ENCODE measurements at regions not wholly inside any gene's neighbourhood (a gene's known extent, or its start where the extent isn't known, plus 50 kb on each side); places are given as distances from the start of the nearest gene placed in this dataset.

DNA sequence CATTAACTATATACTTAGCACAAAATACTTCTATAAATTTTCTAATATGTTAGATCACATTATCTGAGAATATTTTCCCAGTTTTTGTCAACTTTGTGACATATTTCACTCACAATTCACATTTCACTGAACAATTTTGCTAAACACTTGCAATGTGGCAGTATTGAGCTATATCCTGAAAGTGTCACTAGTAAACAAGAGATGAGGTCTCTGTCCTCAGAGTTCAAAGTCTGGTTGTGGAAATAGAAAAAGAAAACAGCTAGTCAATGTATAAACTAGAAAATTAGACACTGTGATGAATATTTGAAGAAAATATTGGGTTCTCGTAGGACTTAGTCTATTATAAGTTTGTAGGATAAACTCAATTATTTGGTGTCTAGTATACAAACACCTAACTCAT, 87.4 kb upstream of the CHORDC1 start:
- Mint-ChIP-seq H3K9me3 (no peaks in the 10 kb centered on the region), H3K4me1 (ENCODE audit: unreplicated experiment) (no peaks in the 10 kb centered on the region), H3K4me3 (no peak overlapping the region), H3K36me3 (no peaks in the 10 kb centered on the region), H3K27ac (no peak overlapping the region), H3K27me3 (no peaks in the 10 kb centered on the region)
- no peak for TF ChIP-seq CTCF (conservative IDR thresholded peaks at IDR 0.05)
- DNase-seq (ENCODE audit: extremely low spot score, unreplicated experiment): no peak

DNA sequence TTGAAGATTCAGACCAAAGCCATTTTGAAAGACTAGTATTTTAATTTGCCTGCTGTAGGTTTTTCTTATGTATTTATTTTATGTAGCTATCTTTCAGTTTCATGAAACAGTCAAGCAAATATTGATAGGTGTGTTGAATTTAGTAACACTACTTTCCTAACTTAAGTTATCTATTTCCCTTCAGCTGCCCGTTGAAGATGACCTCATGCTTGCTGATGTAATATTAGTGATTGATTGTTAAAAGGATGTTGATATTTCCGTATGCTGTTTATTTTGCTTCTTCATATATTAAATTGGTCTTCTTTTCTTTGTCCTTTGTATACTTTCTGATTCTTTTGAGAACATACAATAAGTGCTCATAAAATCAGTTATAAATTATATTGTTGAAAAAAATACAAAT, 86.8 kb upstream of the CHORDC1 start:
- Mint-ChIP-seq H3K27ac (no peak overlapping the region), H3K36me3 (no peaks in the 10 kb centered on the region), H3K9me3 (no peaks in the 10 kb centered on the region), H3K4me1 (ENCODE audit: unreplicated experiment) (no peaks in the 10 kb centered on the region), H3K27me3 (no peaks in the 10 kb centered on the region), H3K4me3 (no peak overlapping the region)
- no peak for TF ChIP-seq CTCF (conservative IDR thresholded peaks at IDR 0.05)
- no peak for DNase-seq (ENCODE audit: extremely low spot score, unreplicated experiment)

DNA sequence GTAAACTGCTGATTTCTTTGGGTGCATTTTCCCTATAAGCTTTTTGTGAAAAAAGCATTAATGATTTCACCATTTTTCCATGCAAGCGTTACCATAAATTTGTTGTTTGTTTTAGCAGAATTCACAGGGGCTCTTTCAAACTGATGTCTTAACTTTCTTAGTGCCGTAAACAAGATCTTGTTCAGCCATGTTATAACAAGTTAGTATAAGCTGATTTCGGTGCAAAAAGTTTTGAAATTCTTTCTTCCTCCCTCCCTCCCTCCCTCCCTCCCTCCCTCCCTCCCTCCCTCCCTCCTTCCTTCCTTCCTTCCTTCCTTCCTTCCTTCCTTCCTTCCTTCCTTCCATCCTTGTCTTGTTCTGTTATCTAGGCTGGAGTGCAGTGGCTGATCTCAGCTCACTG, 71.7 kb upstream of the CHORDC1 start:
- H3K4me3 Mint-ChIP-seq: no peak overlapping the region
- H3K36me3 Mint-ChIP-seq: no peaks in the 10 kb centered on the region
- DNase-seq (ENCODE audit: extremely low spot score, unreplicated experiment): no peak
- peaks cover 5% of the 10 kb centered on the region for H3K9me3 Mint-ChIP-seq
- H3K27ac Mint-ChIP-seq: no peak overlapping the region
- no peaks in the 10 kb centered on the region for H3K27me3 Mint-ChIP-seq
- no peaks in the 10 kb centered on the region for H3K4me1 Mint-ChIP-seq (ENCODE audit: unreplicated experiment)
- no peak for TF ChIP-seq CTCF (conservative IDR thresholded peaks at IDR 0.05)

- Mint-ChIP-seq H3K4me3 (no peak overlapping the region), H3K4me1 (ENCODE audit: unreplicated experiment) (no peaks in the 10 kb centered on the region)
Measured at GRCh38 chr11:90294091-90294490, 71.2 kb upstream of the CHORDC1 start.

DNA sequence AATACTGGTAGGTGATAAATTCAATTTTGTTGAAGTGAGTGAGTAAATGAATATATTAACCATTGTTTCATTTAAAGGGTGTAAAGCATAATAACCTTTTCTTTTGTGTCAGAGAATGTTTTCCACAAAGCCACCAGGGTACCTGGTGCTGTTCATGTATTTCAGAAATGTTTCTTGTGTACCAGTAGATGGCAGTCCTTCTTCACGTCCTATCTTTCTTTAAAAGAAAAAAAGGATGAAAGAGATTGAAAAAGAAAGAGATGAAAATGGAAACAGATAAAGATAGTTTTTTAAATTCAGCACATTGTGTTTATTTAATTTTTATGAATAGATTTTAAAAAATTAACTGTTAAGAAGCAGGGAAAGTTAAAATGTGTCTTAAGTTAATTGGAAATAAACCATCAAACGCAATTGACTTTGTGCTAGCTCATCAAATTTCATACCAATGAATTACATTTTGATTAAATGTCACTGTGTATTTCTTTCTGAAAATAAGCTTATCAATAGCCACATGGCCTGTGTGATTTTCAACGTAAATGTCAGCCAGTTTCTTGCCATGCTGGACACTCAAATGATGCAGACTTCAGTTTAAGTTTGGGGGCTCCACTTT, 65.5 kb upstream of the CHORDC1 start:
- Mint-ChIP-seq H3K9me3 (no peaks in the 10 kb centered on the region), H3K36me3 (no peaks in the 10 kb centered on the region), H3K27ac (no peak overlapping the region), H3K27me3 (no peaks in the 10 kb centered on the region), H3K4me1 (ENCODE audit: unreplicated experiment) (no peaks in the 10 kb centered on the region), H3K4me3 (no peak overlapping the region)
- TF ChIP-seq CTCF (conservative IDR thresholded peaks at IDR 0.05): peak; percentile 88
- DNase-seq (ENCODE audit: extremely low spot score, unreplicated experiment): no peak

More at GRCh38 chr11:90294091-90294490, 71.2 kb upstream of the CHORDC1 start:
- DNase-seq (ENCODE audit: extremely low spot score, unreplicated experiment): no peak
- H3K9me3 Mint-ChIP-seq: peaks cover 5% of the 10 kb centered on the region
- H3K27ac Mint-ChIP-seq: no peak overlapping the region
- no peak for TF ChIP-seq CTCF (conservative IDR thresholded peaks at IDR 0.05)
- no peaks in the 10 kb centered on the region for H3K36me3 Mint-ChIP-seq
- H3K27me3 Mint-ChIP-seq: no peaks in the 10 kb centered on the region

GRCh38 chr11:90286640-90287039, 63.8 kb upstream of the CHORDC1 start:
- no peak for TF ChIP-seq CTCF (conservative IDR thresholded peaks at IDR 0.05)
- no peaks in the 10 kb centered on the region for H3K27me3 Mint-ChIP-seq
- H3K9me3 Mint-ChIP-seq: no peaks in the 10 kb centered on the region
- no peak for DNase-seq (ENCODE audit: extremely low spot score, unreplicated experiment)
- no peaks in the 10 kb centered on the region for H3K36me3 Mint-ChIP-seq
- no peak overlapping the region for H3K4me3 Mint-ChIP-seq
- no peak overlapping the region for H3K27ac Mint-ChIP-seq
- no peaks in the 10 kb centered on the region for H3K4me1 Mint-ChIP-seq (ENCODE audit: unreplicated experiment)

Measured in type B pancreatic cell (in vitro differentiated cells).